ENCODE measurements at regions not wholly inside any gene's neighbourhood (a gene's known extent, or its start where the extent isn't known, plus 50 kb on each side); places are given as distances from the start of the nearest gene placed in this dataset.
"Not testable (repeated sequence)": the region's sequence is repeated elsewhere in the genome, so short reads cannot be mapped to it uniquely, and the experiment has no call there.

DNA sequence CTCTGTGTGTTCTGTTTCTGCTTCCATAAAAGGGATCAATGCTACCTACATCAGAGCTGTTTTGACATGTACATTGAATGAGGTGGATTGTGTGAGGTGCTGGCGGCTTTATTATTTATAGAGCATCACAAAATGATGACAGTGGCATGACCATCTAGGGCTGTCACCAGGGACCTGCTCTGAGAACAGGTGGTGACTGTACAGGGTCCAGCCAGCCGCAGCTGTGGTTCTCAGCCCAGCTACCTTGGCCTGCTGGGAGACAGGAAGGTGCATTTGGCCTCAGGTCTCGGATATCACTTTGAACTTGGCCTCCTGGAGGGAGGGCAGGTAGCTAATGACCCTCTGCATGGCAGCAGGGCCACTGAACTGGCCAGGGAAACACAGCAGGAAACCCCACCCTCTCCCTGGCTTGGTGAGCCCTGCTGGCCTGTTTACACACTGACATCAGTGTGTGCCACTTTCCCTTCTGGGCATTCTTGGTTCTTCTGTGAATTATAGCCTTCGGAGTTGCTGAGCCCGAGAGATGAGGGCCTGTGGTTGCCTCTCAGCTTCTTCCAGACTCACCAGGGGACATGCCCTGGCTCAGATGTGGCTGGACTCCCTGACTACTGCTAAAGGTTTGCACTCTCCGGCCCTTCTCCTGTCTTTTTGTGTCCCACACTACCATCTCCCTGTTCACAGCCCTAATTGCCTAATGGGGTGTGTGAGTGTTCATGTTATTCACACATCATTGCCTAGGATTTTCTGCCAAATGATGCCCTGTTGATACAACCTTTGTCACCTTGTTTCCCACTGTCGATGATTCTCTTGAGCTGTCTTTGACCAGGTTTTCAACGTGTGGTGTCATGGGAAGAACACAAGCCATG is 109.2 kb upstream of the RAB12 start:
- no peak for DNase-seq (ENCODE audit: low read depth)

DNA sequence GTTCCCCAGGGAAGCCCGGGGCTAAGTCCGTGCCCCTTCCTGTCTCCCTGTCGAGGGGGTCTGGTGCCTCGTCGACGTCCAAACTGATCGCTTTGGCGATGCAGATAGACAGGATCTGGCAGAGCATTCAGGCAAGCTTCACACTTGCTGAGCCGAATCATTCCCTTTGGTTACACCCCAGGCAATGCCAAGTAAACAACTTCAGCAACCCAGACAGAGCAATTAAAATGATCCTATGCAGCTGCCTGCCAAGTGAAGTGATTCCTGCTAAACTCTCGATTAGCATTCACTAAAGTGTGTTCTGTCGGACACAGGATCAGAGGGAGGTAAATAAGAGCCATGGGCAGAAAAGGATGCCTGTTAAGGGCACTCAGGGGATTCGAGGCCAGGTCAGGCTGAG is 108.2 kb upstream of the RAB12 start:
- no peak for DNase-seq (ENCODE audit: low read depth)

- DNase-seq (ENCODE audit: low read depth), result no peak
Measured at GRCh38 chr18:8503248-8503647, 106.0 kb upstream of the RAB12 start.

DNA sequence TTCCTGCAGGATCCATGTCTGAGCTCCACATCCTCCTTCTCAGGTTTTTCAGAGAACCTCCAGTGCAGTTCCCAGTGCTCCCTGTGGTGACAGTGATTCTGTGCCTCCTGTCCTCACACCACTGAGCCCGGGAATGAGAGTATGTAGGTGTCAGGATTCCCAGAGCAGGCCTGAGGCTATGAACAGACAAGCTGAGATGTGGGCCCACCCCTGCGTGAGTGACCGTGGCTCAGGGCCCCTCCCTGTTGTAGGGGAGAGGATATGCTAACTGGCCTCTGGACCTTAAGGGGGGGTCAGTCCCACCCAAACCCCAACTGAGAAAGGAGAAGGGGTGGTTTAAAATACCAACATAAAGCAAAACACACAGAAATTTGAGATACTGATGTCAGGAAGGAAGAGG is 104.8 kb upstream of the RAB12 start:
- no peak for DNase-seq (ENCODE audit: low read depth)

DNA sequence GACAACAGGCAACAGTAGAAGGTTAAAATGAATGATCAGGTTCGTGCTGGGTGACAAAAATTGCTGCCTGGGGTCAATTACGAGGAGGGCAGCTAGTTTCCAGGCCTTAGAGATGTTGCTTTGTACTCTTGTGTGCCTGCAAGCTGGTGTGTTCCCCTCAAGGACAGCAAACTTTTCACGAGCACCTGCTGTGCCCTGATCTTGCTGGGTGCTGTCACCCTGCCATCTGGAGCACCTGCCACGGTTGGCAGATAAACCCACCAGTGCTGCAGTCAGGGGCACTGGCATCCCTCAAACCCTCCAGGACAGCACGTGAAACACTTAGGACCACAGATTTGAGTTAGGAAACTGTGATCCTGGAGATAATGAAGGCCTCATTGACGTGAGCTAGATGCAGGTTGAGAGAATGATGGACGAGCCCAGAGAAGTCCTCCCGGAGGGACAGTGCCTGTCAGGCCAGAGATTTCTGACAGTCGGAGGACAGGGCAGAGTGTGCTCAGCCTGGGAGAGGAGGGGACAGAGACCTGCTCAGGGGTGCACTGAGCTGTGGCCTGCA is 104.3 kb upstream of the RAB12 start:
- no peak for DNase-seq (ENCODE audit: low read depth)

- no peak for DNase-seq (ENCODE audit: low read depth)
Measured at GRCh38 chr18:8506251-8507049, 102.8 kb upstream of the RAB12 start.

GRCh38 chr18:8507361-8507760 is 101.9 kb upstream of the RAB12 start:
- DNase-seq (ENCODE audit: low read depth), result no peak

DNA sequence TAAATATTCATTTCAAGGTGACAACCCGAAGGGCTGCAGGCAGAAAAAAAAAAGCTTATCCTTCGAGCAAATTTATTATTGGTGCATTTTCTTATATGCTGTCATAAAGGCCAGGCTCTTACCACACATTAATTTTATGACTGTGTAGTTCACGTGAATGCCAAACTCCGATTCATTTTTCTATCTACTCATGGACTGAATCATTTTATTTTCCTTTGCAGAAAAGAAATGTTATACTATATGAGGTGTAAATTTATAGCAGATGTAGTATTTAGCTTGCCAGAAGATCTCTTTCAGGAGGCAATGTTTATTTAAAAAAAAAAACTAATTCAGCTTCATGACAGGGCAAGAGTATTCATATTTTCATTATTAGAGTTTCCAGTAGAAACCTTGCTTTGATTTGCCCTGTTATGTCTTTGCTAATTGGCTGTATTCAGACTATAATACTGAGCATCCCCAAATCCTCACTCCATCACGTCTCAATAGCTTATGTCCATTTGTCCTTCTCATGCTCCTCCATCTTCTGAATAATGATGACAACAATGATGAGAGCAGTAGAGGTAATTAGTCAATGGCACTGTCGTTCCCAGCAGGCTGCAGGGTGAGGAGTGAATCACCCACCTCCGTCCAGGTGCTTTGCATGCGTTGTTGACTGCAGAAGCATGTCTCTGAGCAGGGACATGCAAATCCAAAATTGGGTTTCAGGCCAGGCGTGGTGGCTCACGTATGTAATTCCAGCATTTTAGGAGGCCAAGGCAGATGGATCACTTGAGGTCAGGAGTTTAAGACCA is 101.1 kb upstream of the RAB12 start:
- DNase-seq (ENCODE audit: low read depth), result peak; percentile 76

DNA sequence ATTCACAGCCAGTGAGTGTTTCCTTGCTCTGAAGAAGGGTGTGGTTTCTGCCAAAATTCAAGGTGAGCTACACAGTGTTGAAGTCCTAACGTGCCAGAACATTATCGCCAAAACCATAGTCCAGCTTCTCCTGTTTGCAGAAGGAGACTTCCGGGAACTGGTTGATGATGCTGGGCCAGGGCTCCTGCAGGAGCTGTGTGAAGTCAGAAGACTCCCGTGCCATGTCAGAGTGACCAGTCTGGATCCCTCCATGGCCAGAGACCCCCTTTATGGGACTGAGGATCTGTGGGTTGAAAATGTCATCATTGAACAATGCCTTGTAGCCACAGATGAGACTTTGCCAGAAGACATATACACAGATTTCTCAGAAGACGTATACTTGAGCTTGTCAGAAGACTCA is 96.0 kb upstream of the RAB12 start:
- DNase-seq (ENCODE audit: low read depth), result no peak

- no peak for DNase-seq (ENCODE audit: low read depth)
Measured at GRCh38 chr18:8514409-8514808, 94.8 kb upstream of the RAB12 start.

DNA sequence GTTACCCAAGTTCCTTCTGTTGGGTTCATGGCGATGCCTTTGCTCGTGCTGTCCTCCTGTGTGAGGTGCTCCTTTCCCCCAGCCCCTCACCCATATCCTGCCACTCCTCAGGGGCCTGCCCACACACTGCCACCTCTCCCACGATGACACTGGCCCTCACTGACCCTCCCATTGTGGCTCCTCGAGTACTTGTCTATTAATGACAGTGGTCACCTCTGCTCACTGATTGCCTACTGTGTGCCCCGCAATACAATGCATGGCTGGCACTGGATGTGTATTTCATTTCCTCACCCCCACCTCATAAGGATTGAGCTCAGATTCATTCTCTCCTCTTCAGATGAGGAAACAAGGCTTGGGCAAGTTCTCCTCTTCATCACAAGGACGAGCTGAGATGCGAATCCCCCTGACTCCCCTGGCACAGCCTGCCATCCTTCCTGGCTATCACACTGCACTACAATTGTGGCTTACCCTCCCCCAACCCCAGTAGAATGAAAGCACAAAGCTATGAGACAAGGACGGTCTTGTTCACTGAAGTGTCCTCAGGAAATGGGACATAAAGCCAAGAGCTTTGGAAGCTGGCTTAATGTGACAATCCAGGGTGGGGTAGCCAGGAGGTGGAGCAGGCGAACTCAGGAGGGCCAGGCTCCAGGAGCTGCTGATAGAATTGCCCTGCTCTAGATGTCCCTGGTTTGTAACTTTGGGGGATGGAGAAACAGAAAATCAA is 93.9 kb upstream of the RAB12 start:
- no peak for DNase-seq (ENCODE audit: low read depth)

DNA sequence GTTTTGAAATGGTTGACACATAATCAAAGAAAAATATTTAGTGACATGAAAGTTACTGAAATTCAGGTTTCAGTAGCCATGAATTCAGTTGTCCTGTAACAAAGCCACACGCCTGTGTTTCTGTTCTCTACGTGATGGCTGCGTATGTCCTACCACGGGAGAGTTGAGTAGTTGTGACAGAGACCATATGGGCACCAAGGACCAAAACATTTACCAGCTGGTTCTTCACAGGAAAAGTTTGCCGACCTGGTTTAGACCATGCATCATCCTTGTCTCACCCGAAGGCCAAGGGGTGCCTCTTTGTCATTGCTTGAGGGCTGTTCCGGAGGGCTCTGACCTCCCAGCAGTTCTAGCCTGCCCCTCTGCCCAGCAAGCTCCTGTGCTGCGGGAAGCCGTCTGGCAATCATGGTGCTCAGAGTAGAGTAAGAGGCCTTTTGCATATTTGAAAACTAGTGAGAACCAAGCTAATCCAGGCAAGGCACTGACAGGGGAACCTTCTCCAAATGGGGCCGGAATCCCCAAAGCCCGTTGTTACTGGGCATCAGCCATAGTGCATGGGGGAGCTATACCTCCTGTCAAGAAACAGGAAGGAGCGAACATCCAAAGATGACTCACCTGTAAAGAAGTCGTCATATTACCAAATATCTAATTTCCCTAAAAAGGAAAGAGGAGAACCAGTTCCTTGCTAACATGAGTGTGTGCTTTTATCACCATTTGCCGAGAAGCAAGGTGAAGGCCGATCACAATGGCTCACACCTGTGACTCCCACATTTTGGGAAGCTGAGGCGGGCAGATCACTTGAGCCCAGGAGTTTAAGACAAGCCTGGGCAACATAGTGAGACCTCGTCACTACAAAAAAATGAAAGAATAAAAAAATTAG is 92.6 kb upstream of the RAB12 start:
- no peak for DNase-seq (ENCODE audit: low read depth)

DNA sequence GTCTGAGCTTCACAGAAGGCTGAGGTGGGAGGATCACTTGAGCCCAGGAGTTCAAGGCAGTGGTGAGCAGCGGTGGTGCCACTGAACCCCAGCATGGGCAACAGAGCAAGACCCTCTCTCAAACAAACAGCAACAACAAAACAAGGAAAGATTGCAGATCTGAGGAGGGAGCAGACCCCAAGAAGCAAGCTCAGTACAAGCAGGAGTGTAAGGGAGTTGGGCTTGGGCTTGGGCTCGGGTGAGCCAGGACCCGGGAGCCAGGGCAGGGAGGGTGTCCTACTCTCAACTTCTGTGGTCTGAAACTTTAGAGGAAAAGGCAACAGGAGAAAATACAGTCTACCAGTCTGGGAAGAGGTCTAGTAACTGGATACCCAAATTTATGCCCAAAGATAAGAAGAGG is 92.0 kb upstream of the RAB12 start:
- no peak for DNase-seq (ENCODE audit: low read depth)

DNA sequence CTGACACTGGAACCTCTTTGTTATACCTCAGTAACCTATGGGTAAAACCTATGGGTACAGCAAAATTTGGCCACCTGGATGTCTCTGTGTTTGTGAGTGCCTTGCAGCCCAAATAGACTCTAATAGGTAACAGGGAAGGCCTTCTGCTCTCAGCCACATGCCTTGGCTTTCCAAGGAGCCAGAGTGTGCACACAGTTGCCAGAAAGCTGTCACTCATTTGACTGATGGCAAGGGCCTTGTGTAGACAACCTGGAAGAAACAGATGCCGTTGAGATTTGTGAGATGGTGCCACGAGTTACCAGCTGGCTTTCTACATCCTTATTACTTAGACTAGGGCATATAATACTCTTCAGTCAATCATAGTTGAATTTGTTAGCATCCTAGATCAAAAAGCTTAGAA is 90.1 kb upstream of the RAB12 start:
- DNase-seq (ENCODE audit: low read depth), result no peak

GRCh38 chr18:8520266-8520665 is 89.0 kb upstream of the RAB12 start:
- no peak for DNase-seq (ENCODE audit: low read depth)

- DNase-seq (ENCODE audit: low read depth), result no peak
Measured at GRCh38 chr18:8522756-8523155, 86.5 kb upstream of the RAB12 start.

DNA sequence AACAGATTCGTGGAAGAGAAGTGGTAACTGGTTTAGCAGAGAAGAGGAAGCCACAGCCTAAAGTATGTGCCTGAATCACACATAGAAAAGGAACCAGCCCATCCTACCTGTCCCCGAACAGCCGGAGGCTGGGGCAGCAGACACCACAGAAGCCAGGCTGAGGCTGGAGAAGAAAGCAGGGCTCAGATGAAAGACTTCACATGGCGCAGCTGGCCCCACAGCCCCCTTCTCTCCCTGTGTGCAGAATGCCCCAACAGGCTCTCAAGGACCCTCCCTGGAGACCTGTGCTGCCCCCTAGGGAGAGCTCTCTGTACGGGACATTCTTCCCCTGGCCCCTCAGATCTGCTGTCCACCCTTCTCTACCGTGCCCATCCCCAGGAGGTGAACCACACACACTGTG is 83.5 kb upstream of the RAB12 start:
- no peak for DNase-seq (ENCODE audit: low read depth)

DNA sequence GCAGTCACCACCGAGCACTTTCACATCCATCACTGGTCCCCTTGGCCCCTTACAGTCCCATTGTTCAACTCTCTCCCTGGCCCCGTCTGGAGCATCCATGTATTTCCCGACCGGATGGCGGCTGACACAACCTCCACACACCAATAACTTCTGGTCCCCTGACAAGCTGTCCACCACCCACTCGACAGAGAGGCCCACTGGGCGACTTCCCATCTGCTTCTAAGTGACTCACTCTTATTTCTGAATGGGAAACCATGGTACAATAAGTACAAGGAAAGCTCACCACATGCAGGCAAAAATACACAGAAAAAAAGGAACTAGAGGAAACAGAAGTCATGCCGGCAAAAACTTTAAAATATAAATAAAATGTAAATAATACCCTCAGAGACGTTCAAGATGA is 82.9 kb upstream of the RAB12 start:
- DNase-seq (ENCODE audit: low read depth), result no peak

- DNase-seq (ENCODE audit: low read depth), result no peak
Measured at GRCh38 chr18:8529609-8530008, 79.6 kb upstream of the RAB12 start.

- DNase-seq (ENCODE audit: low read depth), result not testable (repeated sequence)
Measured at GRCh38 chr18:8531084-8531483, 78.2 kb upstream of the RAB12 start.

- no peak for DNase-seq (ENCODE audit: low read depth)
Measured at GRCh38 chr18:8536231-8536630, 73.0 kb upstream of the RAB12 start.

Measured in fibroblast of gingiva (primary cell).